NB4 (cell line): ENCODE measurements at regions not wholly inside any gene's neighbourhood (a gene's known extent, or its start where the extent isn't known, plus 50 kb on each side); places are given as distances from the start of the nearest gene placed in this dataset.

Experiments used
- DNase-seq: peaks from one replicate; pipeline ENCODE4 v3.0.0; 2010; ENCODE audit warnings: low read depth
- H3K4me3 ChIP-seq: one replicate; pipeline ENCODE4 v1.5.1; 2011; ENCODE audit warnings: mild to moderate bottlenecking, low read depth, low read length, moderate library complexity
- MYC ChIP-seq: IDR thresholded peaks from 2 replicates; pipeline ENCODE4 v1.6.1; 2011; ENCODE audit warnings: low read depth, low read length
- POLR2A ChIP-seq: IDR thresholded peaks from 2 replicates; pipeline ENCODE4 v1.6.1; 2011; ENCODE audit warnings: mild to moderate bottlenecking; ENCODE audit not compliant: insufficient read length; ENCODE audit errors: extremely low read depth
- TF ChIP-seq, protein P1 (sequence below): IDR thresholded peaks from one replicate; pipeline ENCODE4 v1.5.1; 2012; ENCODE audit warnings: low read depth, low read length
- TF ChIP-seq, protein P2 (sequence below): IDR thresholded peaks from 2 replicates; pipeline ENCODE4 v1.6.1; 2011; ENCODE audit warnings: low read depth, low read length

- TF ChIP-seq POLR2A (no peak), MYC (no peak)
- TF ChIP-seq, protein P1, sequence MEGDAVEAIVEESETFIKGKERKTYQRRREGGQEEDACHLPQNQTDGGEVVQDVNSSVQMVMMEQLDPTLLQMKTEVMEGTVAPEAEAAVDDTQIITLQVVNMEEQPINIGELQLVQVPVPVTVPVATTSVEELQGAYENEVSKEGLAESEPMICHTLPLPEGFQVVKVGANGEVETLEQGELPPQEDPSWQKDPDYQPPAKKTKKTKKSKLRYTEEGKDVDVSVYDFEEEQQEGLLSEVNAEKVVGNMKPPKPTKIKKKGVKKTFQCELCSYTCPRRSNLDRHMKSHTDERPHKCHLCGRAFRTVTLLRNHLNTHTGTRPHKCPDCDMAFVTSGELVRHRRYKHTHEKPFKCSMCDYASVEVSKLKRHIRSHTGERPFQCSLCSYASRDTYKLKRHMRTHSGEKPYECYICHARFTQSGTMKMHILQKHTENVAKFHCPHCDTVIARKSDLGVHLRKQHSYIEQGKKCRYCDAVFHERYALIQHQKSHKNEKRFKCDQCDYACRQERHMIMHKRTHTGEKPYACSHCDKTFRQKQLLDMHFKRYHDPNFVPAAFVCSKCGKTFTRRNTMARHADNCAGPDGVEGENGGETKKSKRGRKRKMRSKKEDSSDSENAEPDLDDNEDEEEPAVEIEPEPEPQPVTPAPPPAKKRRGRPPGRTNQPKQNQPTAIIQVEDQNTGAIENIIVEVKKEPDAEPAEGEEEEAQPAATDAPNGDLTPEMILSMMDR, result no peak
- TF ChIP-seq, protein P2, sequence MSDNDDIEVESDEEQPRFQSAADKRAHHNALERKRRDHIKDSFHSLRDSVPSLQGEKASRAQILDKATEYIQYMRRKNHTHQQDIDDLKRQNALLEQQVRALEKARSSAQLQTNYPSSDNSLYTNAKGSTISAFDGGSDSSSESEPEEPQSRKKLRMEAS, result no peak
- no peak for DNase-seq
Measured at GRCh38 chr17:34166352-34166751, 88.7 kb upstream of the CCL2 start.

DNA sequence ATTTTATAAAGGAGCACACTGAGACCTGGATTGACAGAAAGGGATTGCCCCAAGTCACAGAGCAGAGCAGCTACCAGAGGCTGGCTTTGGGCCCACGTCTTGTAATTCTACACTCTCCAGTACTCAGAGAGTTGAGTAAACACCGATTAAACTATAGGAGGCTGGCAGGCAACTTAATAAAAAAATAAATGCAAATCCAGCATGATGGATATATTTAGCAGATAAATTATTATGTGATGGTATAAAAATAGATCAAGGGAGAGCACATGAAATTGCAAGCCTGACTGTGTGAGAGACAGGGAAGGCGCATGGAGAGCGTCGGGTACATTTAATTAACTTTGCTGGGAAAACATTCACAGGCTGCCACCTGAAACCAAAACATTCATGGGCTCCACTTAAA, 87.7 kb upstream of the CCL2 start:
- no peak for DNase-seq
- TF ChIP-seq POLR2A (no peak), MYC (no peak)
- TF ChIP-seq, protein P1, result no peak
- TF ChIP-seq, protein P2, result no peak
- H3K4me3 ChIP-seq, result no peak overlapping the region

More at GRCh38 chr17:34166352-34166751, 88.7 kb upstream of the CCL2 start:
- no peak overlapping the region for H3K4me3 ChIP-seq

DNA sequence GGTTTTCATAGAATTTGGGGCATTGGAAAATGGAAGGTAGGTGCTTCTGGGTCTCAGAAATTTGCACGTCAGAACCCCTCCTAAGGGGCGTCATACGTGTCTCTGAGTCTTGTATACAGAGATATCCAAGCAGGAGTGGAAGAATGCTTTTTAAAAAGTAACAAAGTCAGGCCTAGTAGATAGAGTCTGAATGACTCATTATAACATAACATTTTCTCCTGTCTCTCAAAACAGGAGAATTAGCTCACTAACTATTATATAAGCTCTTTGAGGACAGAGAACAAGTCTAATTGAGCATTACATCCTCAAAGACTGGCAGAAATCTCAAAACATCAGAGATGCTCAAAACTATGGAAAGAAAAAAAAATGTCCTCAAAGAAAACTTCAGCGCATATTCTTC, 86.1 kb upstream of the CCL2 start:
- DNase-seq, result no peak
- TF ChIP-seq MYC (no peak), POLR2A (no peak)
- TF ChIP-seq, protein P1, result no peak
- TF ChIP-seq, protein P2, result no peak
- no peak overlapping the region for H3K4me3 ChIP-seq

GRCh38 chr17:34169496-34169895, 85.6 kb upstream of the CCL2 start:
- no peak for TF ChIP-seq MYC
- TF ChIP-seq, protein P1, result no peak
- TF ChIP-seq POLR2A, result no peak
- TF ChIP-seq, protein P2, result no peak
- no peak for DNase-seq
- H3K4me3 ChIP-seq, result no peak overlapping the region

- TF ChIP-seq, protein P2, result peak; percentile 62
- no peak for TF ChIP-seq POLR2A
- TF ChIP-seq, protein P1, result peak; percentile 98
- TF ChIP-seq MYC, result peak; percentile 58; the same call in 1 of the 2 replicates
- DNase-seq, result peak; percentile 82
- no peak overlapping the region for H3K4me3 ChIP-seq
Measured at GRCh38 chr17:34171245-34171818, 83.8 kb upstream of the CCL2 start.
